Sigmoid colon (tissue), 4 donors: ENCODE measurements at regions not wholly inside any gene's neighbourhood (a gene's known extent, or its start where the extent isn't known, plus 50 kb on each side); places are given as distances from the start of the nearest gene placed in this dataset.

Experiments used
- EP300 ChIP-seq, 4 donors: sonication (generic); formaldehyde crosslinking; IDR thresholded peaks; one replicate each; pipeline ENCODE4 v1.6.1; 2017; ENCODE audit warnings: antibody characterized with exemption in 4 of 4
- POLR2A ChIP-seq, 2 donors: fragments of 450-650 bp; IDR thresholded peaks; one replicate each; pipeline ENCODE4 v1.6.1; 2016; ENCODE audit warnings: antibody characterized with exemption in 2 of 2, mild to moderate bottlenecking in 2 of 2, moderate library complexity in 2 of 2
- POLR2AphosphoS5 ChIP-seq, 4 donors: sonication (generic); formaldehyde crosslinking; IDR thresholded peaks; one replicate each; pipeline ENCODE4 v1.6.1; 2017; ENCODE audit warnings: antibody characterized with exemption in 4 of 4
- TF ChIP-seq, protein P1 (sequence below), 4 experiments: fragments of 450-650 bp in 3 of 4; fragments of 200-600 bp in 1 of 4; IDR thresholded peaks; one replicate each; pipeline ENCODE4 v1.5.1; 2016 to 2019; ENCODE audit warnings: antibody characterized with exemption in 4 of 4, mild to moderate bottlenecking in 3 of 4, moderate library complexity in 2 of 4

- TF ChIP-seq, protein P1, sequence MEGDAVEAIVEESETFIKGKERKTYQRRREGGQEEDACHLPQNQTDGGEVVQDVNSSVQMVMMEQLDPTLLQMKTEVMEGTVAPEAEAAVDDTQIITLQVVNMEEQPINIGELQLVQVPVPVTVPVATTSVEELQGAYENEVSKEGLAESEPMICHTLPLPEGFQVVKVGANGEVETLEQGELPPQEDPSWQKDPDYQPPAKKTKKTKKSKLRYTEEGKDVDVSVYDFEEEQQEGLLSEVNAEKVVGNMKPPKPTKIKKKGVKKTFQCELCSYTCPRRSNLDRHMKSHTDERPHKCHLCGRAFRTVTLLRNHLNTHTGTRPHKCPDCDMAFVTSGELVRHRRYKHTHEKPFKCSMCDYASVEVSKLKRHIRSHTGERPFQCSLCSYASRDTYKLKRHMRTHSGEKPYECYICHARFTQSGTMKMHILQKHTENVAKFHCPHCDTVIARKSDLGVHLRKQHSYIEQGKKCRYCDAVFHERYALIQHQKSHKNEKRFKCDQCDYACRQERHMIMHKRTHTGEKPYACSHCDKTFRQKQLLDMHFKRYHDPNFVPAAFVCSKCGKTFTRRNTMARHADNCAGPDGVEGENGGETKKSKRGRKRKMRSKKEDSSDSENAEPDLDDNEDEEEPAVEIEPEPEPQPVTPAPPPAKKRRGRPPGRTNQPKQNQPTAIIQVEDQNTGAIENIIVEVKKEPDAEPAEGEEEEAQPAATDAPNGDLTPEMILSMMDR (IDR thresholded peaks at IDR 0.05) = no peak
- no peak for TF ChIP-seq POLR2A (IDR thresholded peaks at IDR 0.05)
- no peak for TF ChIP-seq POLR2AphosphoS5 (IDR thresholded peaks at IDR 0.05)
- TF ChIP-seq EP300 (IDR thresholded peaks at IDR 0.05) = no peak
Observed at GRCh38 chr6:2563635-2564034, 187.1 kb downstream of the MYLK4 start.
